ENCODE measurements at regions not wholly inside any gene's neighbourhood (a gene's known extent, or its start where the extent isn't known, plus 50 kb on each side); places are given as distances from the start of the nearest gene placed in this dataset.

DNA sequence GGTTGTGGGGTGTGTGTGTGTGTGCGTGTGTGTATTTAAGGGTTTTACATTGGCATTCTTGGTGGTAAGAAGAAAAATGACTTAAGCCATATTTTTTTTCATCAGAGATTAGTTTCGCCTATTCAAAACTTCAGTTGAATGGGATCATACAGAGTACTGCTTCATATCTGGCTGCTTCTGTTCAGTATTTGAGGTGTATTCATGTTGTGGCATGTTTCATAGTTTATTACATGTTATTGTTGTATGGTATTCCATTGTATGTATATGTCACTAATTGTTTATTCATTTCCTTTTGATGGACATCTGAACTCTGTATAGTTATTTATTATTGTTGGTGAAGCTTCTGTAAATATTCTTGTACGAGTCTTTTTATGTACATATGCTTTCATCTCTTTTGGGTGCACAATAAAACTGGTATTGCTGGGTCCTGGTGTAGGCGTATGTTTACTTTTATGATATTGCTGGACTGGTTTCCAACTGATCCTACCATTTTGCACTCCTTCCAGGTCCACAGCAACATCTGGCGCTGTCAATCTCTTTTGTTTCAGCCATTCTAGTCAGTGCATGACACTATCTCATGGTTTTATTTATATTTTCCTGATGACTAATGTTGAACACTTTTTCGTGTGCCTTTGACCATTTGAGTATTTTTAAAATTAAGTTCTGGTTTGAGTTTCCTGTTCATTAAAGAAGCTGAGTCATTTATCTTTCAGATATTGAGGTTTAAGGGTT lies 77.4 kb upstream of the MAF start:
- DNase-seq, result no peak

DNA sequence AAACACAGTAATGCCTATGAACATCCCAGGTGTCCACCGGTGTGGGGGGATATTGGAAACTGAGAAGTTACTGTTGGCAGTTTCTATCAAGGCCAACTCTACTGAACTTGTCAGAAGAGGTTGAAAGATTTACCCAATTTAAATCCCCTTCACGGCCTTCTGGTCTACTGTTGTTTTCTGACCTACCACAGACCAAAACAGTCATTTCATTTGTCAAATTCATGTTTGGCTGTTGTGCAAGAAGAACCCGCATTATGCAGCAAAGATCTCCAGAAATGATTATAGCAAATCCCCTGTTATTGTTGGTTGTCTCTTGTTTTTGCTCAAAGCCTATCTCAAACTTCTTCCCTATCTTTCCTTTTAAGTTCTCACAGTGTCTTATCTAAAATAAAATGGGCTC lies 73.1 kb upstream of the MAF start:
- DNase-seq, result no peak

DNA sequence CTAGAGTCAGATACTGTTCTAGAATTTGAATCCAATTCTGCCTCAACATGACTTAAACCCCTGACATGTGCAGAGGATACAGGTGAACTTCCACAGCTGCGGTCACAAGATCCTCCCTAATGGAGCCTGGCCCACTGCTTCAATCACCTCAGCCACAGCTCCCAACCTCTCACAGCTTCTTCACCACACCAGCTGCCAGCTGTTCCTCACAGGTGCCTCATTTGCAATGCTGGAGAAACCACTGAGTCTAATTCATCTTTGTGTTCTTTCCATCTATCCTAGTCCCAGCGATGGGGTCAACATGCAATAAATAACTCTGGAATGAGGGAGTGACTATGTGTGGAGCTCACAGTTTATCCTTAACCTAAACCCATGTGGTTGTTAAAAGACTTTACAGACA lies 72.0 kb upstream of the MAF start:
- no peak for DNase-seq

DNA sequence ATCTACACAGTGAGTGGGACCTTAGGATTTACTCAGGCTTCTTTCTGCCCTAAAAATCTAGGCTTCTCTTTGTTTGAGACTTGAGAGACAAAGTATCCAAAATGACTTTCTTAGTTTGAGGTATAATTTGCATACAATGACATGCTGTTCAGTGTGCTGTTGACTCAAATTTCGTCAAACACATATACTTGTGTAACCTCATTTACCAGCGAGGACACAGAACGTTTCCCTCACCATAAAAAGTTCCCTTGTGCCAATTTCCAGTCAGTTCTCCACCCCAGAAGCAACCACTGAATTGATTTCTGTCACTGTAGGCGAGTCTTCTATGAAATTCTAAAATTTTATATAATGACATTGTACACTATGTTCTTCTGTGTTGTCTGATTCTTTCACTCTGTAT lies 68.0 kb upstream of the MAF start:
- DNase-seq, result no peak

DNA sequence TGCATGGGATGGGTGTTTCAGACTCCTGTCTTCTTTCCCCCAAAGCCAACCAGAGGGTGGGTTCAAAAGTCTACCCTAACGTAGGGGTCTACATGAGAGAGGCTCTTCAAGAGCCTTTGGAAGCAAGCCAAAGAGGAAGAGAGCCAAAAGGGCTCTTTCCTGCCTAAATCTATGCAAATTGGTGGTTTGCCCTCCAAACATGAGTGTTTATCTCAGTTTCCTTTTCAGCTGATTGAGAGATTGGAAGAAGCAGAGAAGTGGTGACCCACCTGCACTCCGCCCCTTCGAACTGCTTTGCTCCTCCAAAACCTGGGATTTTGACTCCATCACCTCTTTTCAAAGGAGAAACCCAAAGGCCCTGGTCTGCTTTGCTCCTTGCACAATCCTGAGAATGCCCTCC lies 65.4 kb upstream of the MAF start:
- no peak for DNase-seq

DNA sequence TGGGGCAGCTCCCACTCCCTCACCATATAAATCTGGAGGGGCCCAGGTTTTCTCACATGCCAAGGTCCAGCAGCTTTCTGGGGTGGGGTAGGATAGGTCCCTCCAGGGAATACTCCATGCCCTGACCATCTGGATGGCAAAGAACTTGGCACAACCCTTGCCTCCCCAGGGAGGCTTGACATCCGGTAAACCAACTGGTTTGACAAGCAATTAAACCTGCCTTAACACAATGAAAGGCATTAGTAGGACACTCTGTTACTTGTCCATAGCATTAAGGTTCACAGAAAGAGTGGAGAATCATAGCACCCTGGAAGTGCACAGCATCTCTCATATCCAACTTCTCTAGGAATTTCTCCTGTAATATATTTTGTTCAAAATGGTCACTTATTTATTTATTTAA lies 63.9 kb upstream of the MAF start:
- DNase-seq, result no peak

DNA sequence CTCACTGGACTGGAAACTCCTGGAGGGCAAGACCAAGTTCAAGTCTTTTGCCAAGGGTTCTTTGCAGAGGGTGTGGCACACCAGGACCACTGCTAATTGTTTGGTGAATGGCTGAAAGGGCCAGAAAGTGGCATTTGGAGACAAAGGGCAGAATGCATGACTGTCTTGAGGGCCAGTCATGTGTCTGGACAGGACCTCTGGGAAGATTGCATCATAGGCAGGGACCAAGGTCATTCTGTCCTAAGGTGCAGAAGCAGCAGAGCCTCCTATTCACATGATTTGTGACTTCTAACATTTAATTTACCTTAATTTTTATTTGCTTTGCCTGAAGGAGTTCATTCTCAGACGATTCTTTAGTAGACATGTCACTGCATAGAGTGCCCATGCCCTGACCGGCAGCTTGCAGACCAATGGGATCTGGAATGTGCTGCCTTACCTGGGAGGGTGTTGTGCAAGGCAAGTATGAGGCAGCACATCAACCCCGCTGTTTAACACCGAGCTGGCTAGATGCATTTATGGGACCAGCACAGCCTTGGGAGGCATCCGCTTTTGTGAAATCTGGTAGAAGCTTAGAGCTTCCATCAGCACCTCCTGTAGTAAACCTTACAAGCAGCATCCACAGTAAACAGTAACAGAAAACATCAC lies 62.3 kb upstream of the MAF start:
- no peak for DNase-seq

DNA sequence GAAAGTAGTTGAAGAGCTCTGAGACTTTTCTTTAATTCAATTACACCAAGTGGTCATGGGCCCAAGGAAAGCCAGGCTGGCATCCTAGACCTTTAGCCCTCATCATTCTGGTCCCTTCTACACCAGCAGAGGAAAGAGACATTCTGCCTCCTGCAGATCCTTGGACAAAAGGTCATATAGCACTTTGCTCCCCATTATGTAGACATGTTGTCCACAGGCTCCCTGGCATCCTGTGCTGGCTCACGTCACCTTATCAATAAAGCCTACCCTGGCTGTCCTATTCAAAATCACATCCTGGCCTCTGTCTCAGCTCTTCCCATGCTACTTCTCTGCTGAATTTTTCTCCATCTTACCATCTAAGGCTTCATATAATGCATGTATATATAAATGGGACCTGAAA lies 61.6 kb upstream of the MAF start:
- DNase-seq, result no peak

DNA sequence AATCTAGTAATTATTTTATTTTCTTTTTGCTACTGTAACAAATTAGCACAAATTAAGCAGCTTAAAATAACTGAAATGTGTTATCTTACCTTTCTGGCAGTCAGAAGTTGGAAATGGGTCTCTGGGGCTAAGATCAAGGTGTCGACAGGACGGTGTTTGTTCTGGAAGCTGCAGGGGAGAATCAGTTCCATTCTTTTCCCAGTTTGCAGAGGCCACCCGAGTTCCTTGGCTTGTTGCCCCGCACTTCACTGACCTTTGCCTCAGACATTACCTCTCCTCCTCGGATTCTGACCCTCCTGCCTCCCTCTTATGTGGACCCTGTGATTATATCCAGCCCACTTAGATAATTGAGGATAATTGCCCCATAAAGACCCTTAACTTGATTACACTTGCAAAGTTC lies 61.0 kb upstream of the MAF start:
- no peak for DNase-seq

DNA sequence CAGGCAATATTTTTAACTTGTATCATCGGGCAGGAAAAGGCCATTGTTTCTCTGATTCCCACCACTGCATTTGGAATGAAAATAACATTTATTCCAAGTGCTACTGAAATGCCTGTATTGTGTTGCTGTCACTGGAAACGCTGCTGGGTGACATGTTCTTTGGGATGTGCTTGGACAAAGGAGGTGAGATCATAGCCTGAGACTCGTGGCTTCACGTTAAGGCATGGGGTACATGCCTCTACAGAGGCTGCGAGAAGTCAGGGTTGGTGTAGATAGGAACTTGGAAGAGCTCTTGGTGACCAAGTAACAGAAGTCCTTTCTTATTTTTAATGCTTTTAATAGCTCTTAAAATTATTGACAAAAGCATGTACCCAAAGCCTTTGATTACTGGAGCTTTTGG lies 58.8 kb upstream of the MAF start:
- DNase-seq, result no peak

DNA sequence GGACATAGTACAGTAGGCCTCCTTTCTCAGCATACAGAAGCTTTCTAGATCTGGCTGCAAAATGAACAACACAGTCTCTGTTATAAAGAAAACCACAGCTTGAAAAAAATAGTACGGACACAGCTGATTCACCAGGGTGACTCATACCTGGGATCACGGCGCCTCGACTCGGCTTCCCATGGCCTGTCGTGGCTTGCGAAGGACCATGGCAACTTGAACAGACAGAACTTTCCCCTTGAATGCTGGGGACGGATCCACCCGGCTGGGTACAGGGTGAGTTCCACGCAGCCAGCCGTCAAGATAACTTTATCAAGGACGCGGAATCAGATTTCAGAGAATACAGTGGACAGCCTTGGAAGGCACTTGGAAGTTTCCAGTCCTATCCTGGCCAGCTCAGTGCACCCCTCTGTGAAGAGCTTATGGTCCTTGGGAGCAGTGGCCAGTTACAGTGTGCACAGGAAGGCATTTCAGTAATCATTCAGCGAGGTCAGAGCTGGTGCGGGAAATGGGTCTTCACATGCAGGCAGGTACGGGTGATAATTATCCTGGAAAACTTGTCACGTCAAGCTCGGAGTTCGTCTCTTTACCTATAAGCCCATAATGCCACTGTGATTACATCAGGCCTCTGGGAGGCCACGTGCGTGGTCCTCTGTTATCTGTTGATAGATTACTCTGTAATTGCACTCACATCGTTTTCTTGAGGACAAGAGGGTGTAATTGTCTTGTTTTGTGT lies 57.9 kb upstream of the MAF start:
- no peak for DNase-seq

DNA sequence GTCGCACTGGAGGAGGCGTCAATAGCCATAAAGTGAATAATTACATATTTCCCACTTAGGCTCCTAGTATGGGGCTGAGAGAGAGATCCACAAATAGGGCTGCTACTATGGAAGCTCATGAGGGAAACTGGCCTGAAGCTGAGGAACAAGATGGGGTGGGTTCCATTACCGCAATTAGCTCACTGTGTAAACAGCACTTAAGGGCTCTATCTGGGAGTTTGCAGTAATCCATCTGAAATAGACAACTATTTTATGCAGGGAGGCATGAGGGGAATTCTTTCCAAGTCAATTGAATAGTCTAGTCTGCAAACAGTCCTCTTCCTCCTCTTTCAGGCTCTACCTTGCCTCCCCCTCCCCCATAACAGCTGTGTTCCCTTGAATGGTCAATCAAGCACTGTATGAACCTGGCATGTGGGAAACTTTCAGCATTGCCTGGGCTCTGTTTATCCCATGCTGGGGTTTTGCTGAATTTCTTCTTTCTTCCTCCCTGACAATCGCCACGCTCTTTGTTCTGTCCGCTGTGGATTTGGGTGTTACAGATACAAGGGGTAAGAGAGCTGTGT lies 56.1 kb upstream of the MAF start:
- no peak for DNase-seq

DNA sequence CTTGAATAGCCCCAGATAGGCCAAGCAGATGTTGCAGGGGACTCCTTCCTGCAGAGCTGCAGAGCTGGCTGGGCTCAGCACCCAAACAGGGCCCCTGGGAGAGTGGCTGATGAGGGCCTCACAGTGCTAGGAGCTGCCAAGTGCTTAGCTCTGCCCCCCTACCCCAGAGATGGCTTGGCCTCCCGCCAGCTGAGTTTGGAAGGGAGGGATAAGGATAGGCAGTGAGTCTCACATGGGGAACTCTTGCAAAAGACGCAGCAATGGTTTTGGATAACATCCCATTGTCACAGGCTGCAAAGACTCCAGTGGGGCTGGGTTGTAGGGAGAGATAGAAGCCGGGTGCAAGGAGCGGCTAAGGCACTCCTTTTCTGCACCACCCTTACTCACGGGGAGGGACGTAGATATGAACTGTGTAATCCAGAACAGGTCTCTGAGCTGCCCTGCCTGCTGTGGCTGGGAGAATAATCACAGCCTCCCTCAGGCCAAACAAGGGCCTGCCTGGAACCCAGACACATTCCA lies 52.9 kb upstream of the MAF start:
- DNase-seq, result no peak

DNA sequence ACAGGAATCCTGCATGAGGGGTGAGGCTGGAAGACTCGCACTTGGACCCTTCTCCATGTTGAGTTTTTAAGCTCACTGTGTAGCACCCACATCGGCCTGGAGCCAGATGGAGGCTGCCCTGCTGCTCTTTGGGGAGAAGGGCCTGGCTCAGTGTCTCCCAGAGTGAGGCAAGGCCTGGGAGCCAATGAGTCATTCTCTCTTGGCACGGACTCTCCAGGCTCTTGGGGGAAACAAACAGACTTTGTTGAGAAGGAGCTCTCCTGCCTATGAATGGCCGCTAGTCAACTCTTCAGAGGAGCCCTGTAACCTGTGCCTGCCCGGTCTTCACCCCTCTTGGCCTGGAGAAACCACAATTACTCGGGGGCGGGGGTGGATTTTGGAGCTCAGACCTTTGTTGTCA lies 50.8 kb upstream of the MAF start:
- no peak for DNase-seq

Measured in effector CD4-positive, alpha-beta T cell (primary cell).